ENCODE measurements at regions not wholly inside any gene's neighbourhood (a gene's known extent, or its start where the extent isn't known, plus 50 kb on each side); places are given as distances from the start of the nearest gene placed in this dataset.

- H3K36me3 ChIP-seq, result no peaks in the 10 kb centered on the region
- DNase-seq (ENCODE audit: low read depth in 1 of 2, low spot score in 1 of 2), result no peak
- H3K27ac ChIP-seq, result no peak overlapping the region
- TF ChIP-seq CTCF (IDR thresholded peaks at IDR 0.05; ENCODE audit: low read depth, low read length), result no peak
- no peaks in the 10 kb centered on the region for H3K9me3 ChIP-seq (ENCODE audit: low read depth)
- no peak overlapping the region for H3K4me3 ChIP-seq
- no peaks in the 10 kb centered on the region for H3K4me1 ChIP-seq (ENCODE audit: low read depth)
- H3K27me3 ChIP-seq, result peaks cover 44% of the 10 kb centered on the region
Observed at GRCh38 chr2:120607996-120608395, 127.7 kb upstream of the GLI2 start.

GRCh38 chr2:120609826-120610395 is 125.8 kb upstream of the GLI2 start:
- Histone ChIP-seq H3K27ac (no peak overlapping the region), H3K4me3 (no peak overlapping the region), H3K36me3 (no peaks in the 10 kb centered on the region), H3K27me3 (peaks cover 63% of the 10 kb centered on the region), H3K9me3 (ENCODE audit: low read depth) (no peaks in the 10 kb centered on the region), H3K4me1 (ENCODE audit: low read depth) (no peaks in the 10 kb centered on the region)
- DNase-seq (ENCODE audit: low read depth in 1 of 2, low spot score in 1 of 2), result no peak
- no peak for TF ChIP-seq CTCF (IDR thresholded peaks at IDR 0.05; ENCODE audit: low read depth, low read length)

GRCh38 chr2:120611016-120611415 is 124.7 kb upstream of the GLI2 start:
- Histone ChIP-seq H3K4me1 (ENCODE audit: low read depth) (no peaks in the 10 kb centered on the region), H3K27ac (no peak overlapping the region)
- TF ChIP-seq CTCF (IDR thresholded peaks at IDR 0.05; ENCODE audit: low read depth, low read length), result no peak

GRCh38 chr2:120611961-120612360 is 123.7 kb upstream of the GLI2 start:
- TF ChIP-seq CTCF (IDR thresholded peaks at IDR 0.05; ENCODE audit: low read depth, low read length), result no peak
- no peaks in the 10 kb centered on the region for H3K4me1 ChIP-seq (ENCODE audit: low read depth)
- H3K27me3 ChIP-seq, result peaks cover 70% of the 10 kb centered on the region

More at GRCh38 chr2:120611016-120611415, 124.7 kb upstream of the GLI2 start:
- no peaks in the 10 kb centered on the region for H3K36me3 ChIP-seq
- DNase-seq (ENCODE audit: low read depth in 1 of 2, low spot score in 1 of 2), result no peak
- peaks cover 65% of the 10 kb centered on the region for H3K27me3 ChIP-seq
- no peak overlapping the region for H3K4me3 ChIP-seq
- H3K9me3 ChIP-seq (ENCODE audit: low read depth), result no peaks in the 10 kb centered on the region

GRCh38 chr2:120612471-120612870 is 123.2 kb upstream of the GLI2 start:
- no peak for TF ChIP-seq CTCF (IDR thresholded peaks at IDR 0.05; ENCODE audit: low read depth, low read length)
- Histone ChIP-seq H3K27me3 (peaks cover 75% of the 10 kb centered on the region), H3K4me1 (ENCODE audit: low read depth) (no peaks in the 10 kb centered on the region), H3K4me3 (no peak overlapping the region), H3K36me3 (no peaks in the 10 kb centered on the region), H3K9me3 (ENCODE audit: low read depth) (no peaks in the 10 kb centered on the region), H3K27ac (no peak overlapping the region)
- DNase-seq (ENCODE audit: low read depth in 1 of 2, low spot score in 1 of 2), result no peak

More at GRCh38 chr2:120611961-120612360, 123.7 kb upstream of the GLI2 start:
- Histone ChIP-seq H3K36me3 (no peaks in the 10 kb centered on the region), H3K9me3 (ENCODE audit: low read depth) (no peaks in the 10 kb centered on the region), H3K4me3 (no peak overlapping the region), H3K27ac (no peak overlapping the region)
- no peak for DNase-seq (ENCODE audit: low read depth in 1 of 2, low spot score in 1 of 2)

Measured in cardiac muscle cell (in vitro differentiated cells and primary cell).